A673 (cell line): ENCODE measurements at regions not wholly inside any gene's neighbourhood (a gene's known extent, or its start where the extent isn't known, plus 50 kb on each side); places are given as distances from the start of the nearest gene placed in this dataset.

ENCODE experiments used
- EZH2 ChIP-seq: fragments of 200-600 bp; sonication (generic); IDR thresholded peaks from 2 replicates; pipeline ENCODE4 v1.6.1; 2017; ENCODE audit warnings: borderline replicate concordance, low read depth, mild to moderate bottlenecking, mixed read lengths, antibody characterized with exemption, low read length; ENCODE audit not compliant: poor library complexity, severe bottlenecking
- TF ChIP-seq, protein P1 (sequence below): fragments of 300-800, 200-600 bp; sonication (generic); conservative IDR thresholded peaks from 2 replicates; pipeline ENCODE4 v1.5.1; 2017; ENCODE audit warnings: low read depth, mild to moderate bottlenecking, antibody characterized with exemption, low read length, moderate library complexity, mixed read lengths

DNA sequence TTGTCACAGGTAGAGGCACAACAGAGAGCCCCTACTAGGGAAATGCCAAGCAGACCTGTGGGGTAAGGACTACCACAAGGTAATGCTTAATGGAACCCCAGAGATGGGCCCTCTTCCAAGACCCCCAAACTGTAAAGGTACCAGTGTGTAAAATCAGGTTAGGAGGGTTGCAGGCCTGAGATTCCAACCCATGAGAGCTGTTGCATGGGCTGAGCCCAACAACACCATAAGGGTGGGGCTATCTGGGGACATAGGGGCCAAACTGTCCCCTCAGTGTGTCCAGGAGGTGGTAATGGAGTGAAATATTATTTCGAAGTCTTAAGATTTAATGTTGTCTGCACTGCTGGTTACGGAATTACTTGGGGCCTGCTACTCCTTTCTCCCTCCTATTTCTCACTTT lies 620.2 kb downstream of the ETNK1 start:
- TF ChIP-seq, protein P1, sequence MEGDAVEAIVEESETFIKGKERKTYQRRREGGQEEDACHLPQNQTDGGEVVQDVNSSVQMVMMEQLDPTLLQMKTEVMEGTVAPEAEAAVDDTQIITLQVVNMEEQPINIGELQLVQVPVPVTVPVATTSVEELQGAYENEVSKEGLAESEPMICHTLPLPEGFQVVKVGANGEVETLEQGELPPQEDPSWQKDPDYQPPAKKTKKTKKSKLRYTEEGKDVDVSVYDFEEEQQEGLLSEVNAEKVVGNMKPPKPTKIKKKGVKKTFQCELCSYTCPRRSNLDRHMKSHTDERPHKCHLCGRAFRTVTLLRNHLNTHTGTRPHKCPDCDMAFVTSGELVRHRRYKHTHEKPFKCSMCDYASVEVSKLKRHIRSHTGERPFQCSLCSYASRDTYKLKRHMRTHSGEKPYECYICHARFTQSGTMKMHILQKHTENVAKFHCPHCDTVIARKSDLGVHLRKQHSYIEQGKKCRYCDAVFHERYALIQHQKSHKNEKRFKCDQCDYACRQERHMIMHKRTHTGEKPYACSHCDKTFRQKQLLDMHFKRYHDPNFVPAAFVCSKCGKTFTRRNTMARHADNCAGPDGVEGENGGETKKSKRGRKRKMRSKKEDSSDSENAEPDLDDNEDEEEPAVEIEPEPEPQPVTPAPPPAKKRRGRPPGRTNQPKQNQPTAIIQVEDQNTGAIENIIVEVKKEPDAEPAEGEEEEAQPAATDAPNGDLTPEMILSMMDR = no peak
- no peak for TF ChIP-seq EZH2
